GM21717 (cell line): ENCODE measurements at regions not wholly inside any gene's neighbourhood (a gene's known extent, or its start where the extent isn't known, plus 50 kb on each side); places are given as distances from the start of the nearest gene placed in this dataset.
"Not testable (repeated sequence)": the region's sequence is repeated elsewhere in the genome, so short reads cannot be mapped to it uniquely, and the experiment has no call there.

Source experiments
- ATAC-seq: cut with Tn5 transposase; IDR thresholded peaks from one replicate; pipeline ENCODE4 v1.9.1; 2021; ENCODE audit warnings: mild to moderate bottlenecking, moderate library complexity; ENCODE audit not compliant: unreplicated experiment

GRCh38 chr9:107809871-107810460 is 320.4 kb upstream of the KLF4 start:
- ATAC-seq = no peak

- ATAC-seq = no peak
Measured at GRCh38 chr9:107807183-107807582, 317.6 kb upstream of the KLF4 start.

- no peak for ATAC-seq
Measured at GRCh38 chr9:107805201-107805600, 315.6 kb upstream of the KLF4 start.

DNA sequence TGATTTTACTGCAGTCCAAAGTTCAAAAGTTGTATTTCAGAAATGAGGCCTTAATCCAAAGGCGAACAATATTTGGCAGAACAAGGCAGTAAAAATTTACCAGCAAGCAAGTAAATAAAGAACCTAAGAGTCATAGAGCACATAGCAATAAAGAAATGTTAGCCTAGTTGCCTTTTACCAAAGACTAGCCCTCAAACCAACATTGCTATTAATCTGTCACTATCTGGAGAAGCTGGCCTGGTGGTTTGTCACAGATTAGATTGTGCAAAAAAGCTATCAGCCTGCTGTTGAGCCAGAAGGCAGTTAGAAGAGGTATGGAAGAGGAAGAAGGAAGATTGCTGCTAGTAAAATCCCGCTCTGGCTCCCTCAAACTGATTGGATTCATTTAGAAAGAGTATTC is 304.7 kb upstream of the KLF4 start:
- ATAC-seq = no peak

DNA sequence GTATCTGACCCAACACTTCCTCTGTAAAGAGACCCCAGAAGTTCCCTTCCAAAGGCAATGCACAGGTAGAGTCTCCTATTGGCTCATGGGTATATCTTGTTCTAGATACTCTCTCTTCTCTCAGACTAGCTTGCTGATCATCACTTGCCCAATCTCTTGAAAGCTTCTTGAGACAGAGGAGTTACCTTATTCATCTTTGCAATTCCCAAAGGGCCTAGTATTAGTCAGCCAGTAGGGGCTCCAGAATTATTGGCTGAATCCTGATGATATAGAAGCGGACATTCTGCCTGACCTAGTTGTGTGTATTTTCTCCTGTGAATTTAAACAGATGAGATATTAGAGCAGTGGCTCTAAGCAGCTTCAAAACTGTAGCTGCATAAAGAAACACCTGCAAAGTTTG is 304.0 kb upstream of the KLF4 start:
- no peak for ATAC-seq

GRCh38 chr9:107792596-107792995 is 303.0 kb upstream of the KLF4 start:
- ATAC-seq = no peak

- ATAC-seq = no peak
Measured at GRCh38 chr9:107792006-107792405, 302.4 kb upstream of the KLF4 start.

DNA sequence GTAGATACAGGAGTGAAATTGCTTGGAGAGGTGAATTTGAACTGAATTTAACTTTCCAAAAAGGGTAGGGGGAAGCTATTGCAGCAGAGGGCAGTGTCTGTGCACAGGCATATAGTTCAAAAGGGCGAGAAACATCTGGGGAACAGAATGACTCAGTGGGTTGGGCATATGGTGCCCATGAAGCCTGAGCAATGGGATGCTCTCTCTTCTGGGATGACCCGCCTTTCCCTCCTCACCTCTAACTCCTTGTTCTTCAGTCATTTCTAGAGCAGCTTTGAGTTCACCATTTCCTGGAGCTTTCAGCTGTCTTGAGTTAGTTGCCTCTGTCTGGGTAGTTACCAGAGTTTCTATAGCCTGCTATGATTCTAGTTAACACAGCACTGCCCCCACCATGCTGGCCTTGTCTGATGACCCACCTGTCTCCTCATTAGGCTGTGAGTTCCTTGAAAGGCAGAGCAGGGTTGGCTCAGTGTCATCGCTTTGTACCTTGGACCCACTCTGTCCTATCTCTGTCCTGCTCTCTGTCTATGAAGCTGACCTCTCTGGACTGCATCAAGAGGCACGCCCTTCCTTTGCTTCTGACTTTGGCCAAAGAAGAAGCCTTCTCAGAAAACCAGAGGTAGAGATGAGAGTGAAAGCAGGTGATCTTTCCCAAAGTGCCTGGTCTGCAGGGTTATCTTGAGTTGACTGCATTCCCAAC is 299.6 kb upstream of the KLF4 start:
- ATAC-seq = no peak

DNA sequence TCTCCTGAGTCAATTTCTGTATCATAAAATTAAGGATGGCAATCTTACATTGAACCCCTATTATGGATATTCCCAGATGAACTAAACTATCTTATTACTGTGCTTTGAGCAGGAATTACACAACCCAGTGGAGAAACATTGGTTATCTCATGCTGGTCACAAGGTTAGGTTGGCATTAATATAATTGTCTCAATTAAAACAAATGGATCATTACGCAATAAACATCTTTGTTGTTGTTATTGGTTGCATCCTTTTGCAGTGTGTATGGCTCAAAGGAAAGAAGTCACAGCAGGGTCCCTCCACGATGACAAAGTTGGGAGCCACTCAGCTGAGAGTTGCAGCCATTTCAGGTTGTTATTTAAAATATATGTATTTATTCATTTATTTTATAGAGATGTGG is 297.0 kb upstream of the KLF4 start:
- no peak for ATAC-seq

- no peak for ATAC-seq
Measured at GRCh38 chr9:107784235-107784958, 294.8 kb upstream of the KLF4 start.

GRCh38 chr9:107782789-107783188 is 293.2 kb upstream of the KLF4 start:
- no peak for ATAC-seq

DNA sequence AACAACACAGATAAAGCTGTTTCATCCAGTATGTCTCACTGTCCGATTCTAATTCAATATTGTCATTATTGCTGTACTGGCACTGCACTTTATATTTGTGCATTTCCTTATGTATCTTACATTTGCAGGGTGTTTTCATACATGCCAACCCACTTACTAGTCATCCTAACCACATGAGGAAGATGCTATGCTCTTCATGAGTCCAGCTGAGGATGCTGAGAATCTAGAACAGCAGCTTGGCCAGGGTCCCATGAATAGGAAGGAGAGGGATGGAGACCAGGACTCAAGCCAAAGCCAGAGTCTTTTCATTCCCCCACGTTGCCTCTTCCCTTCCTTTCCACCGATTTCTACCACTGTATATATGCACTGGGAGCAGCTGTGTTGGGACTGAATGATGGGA is 292.8 kb upstream of the KLF4 start:
- no peak for ATAC-seq

- no peak for ATAC-seq
Measured at GRCh38 chr9:107780960-107781359, 291.4 kb upstream of the KLF4 start.

- ATAC-seq = no peak
Measured at GRCh38 chr9:107779731-107780130, 290.2 kb upstream of the KLF4 start.

DNA sequence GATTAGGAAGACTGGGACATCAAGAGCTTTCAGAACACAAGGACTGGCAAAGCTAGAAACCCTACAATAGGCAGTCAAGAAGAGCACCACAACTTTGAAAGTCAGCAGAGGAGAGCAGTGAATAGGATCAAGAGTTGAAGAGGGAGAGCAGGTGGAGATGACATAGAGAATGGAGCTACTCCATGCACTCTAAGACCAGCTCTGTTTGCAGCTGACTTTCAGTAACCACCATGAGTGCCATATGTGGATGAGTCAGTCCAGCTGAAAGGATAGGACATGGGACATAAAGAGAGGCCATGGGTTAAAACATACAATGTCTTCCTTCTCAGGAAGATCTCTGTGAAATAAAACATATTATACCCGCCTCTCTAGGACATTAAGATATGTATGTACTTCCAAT is 289.1 kb upstream of the KLF4 start:
- no peak for ATAC-seq

DNA sequence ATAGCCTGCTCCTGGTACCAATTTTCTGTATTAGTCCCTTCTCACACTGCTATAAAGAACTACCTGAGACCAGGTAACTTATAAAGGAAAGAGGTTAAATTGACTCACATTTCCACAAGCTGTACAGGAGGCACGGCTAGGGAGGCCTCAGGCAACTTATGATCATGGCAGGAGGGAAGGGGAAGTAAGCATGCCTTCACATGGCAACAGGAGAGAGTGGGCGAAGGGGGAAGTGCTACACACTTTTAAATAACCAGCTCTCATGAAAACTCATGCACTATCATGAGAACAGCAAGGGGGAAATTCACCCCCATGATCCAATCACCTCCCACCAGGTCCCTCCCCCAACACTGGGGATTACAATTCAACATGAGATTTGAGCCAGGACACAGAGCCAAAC is 284.5 kb upstream of the KLF4 start:
- not testable (repeated sequence) for ATAC-seq

GRCh38 chr9:107772988-107773387 is 283.4 kb upstream of the KLF4 start:
- no peak for ATAC-seq

DNA sequence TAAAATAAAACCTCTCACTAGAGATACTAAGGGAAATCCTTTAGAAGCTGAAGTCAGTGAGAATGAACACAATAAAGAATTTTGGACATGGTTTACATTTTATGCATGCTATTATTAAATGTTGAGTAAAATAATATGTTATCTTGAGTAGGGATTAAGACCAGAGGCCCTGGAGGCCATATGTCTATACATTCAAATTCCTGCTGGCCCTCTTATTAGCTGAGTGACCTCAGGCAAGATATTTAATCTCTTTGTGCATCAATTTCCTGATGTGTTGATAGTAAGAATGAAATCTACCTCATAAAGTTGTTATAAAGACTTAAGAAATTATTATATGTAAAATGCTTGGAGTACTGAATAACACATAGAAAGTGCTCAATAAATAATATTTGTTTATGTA is 281.1 kb upstream of the KLF4 start:
- no peak for ATAC-seq

DNA sequence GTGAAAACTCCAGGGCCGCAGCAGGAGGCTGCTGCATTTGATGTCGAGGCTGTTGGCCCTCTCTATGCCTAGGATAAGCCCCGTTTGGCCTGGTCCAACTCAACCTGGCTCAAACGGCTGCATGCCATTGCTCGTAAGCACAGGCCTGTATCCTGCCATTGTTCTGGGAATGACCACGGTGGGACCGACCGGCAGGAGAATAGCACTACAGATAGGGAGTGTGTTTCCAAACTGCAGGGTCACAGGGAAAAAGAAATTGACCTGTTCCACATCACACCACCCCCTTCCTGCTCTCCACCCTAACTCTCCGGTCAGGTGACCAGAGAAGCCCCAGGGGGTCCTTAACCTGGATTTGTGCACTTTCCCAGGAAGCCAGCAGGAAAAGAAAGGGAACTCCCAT is 278.7 kb upstream of the KLF4 start:
- no peak for ATAC-seq

DNA sequence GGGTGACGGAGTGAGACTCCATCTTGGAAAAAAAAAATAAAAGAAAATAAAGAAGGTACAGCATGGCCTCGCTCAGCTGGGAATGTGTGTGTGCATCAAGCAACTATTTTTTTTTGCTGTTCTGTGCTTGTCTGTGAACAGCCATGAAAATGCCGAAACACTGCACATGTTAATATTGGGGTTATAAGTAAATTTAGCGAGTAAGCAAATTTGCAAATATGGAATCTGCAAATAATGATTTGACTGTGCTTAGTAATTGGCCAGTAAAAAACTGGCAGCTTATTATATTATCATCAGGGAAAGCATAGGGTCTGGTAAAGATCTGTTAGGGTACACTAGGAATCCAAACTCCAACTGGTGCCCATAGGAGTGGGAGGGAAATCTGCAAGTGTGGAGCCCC is 278.1 kb upstream of the KLF4 start:
- no peak for ATAC-seq

GRCh38 chr9:107763469-107763868 is 273.9 kb upstream of the KLF4 start:
- ATAC-seq = not testable (repeated sequence)

DNA sequence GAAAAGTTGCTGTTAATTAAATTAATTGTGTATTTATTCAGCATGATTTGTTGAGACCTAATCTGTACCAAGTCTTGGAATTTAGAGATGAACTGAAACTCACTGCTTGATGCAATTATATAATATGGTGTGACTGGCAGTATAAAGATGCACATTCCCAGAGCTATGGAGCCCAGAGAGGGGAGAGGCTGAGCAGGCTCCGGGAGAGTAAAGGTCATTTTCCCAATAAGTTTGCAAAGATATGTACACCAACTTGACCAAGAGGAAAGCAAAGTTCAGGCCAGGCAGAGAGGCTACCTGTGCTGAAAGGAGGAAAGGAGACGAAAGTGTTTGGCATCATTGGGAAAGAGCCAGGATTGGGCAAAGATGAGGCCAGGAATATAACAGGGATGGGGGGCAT is 271.7 kb upstream of the KLF4 start:
- no peak for ATAC-seq
